ENCODE measurements at regions not wholly inside any gene's neighbourhood (a gene's known extent, or its start where the extent isn't known, plus 50 kb on each side); places are given as distances from the start of the nearest gene placed in this dataset.
"Not testable (repeated sequence)": the region's sequence is repeated elsewhere in the genome, so short reads cannot be mapped to it uniquely, and the experiment has no call there.

- DNase-seq = no peak
These were observed 159.4 kb downstream of the PMAIP1 start for GRCh38 chr18:60059216-60059615.

GRCh38 chr18:60053747-60054304 lies 154.0 kb downstream of the PMAIP1 start:
- no peak for DNase-seq

DNA sequence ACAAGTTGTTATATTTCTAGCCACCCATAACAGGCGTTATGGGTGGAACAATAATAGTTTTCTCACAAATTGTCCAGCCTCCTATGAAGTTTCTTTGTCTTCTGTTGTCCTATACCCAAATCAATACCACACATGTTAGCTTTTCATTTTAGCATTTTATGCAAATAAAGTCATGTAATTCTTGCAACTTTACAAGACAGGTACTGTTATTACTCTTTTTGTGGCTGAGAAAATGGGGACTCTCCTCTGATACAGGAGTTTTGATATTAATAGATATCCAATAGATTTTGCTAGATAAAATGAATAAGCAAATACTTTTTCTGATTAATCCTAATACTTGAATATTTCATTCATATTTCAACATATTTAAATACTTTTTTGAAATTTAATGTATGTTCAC lies 151.0 kb downstream of the PMAIP1 start:
- no peak for DNase-seq

- DNase-seq = no peak
These were observed 149.4 kb downstream of the PMAIP1 start for GRCh38 chr18:60049172-60049571.

- no peak for DNase-seq
These were observed 147.8 kb downstream of the PMAIP1 start for GRCh38 chr18:60047556-60047955.

- no peak for DNase-seq
These were observed 144.7 kb downstream of the PMAIP1 start for GRCh38 chr18:60044290-60045006.

DNA sequence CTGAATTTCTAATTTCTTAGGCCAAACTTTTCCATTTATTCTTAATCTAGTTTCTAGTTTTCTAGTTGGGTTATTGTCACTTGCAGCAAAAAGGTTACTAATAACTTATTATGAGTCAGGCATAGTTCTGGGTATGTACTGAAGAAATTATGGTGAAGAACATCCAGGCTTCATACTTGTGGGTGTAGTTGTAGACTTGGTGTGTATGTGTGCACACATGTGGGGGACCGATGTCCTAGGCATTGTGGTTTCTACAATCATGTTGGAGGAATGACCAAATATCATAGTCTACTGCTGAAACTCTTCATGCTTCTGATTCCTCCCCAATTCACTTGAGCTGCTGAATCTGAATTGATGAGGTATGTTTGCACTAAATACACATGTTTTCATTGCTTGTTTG lies 141.2 kb downstream of the PMAIP1 start:
- DNase-seq = no peak

GRCh38 chr18:60038731-60039130 lies 138.9 kb downstream of the PMAIP1 start:
- no peak for DNase-seq

- no peak for DNase-seq
These were observed 127.6 kb downstream of the PMAIP1 start for GRCh38 chr18:60027397-60027796.

DNA sequence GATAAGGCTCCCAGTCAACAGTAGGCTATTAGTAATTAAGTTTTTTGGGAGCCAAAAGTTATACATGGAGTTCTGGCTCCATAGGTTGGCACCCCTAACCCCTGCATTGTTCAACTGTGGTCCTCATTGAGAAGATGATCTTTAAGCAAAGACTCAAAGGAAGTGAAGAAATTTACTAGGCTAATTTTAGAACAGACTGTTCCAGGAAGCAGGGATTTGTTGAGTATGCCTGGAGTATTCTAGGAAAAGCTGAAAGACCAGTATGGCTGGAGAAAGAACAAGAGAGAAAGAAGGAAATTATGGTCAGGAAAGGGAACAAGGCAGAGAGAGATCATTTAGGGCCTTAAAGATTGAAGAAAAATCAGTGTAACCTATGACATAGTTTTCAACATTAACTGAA lies 125.1 kb downstream of the PMAIP1 start:
- no peak for DNase-seq

- no peak for DNase-seq
These were observed 124.5 kb downstream of the PMAIP1 start for GRCh38 chr18:60024345-60024744.

GRCh38 chr18:60022671-60023276 lies 123.0 kb downstream of the PMAIP1 start:
- no peak for DNase-seq

GRCh38 chr18:60021556-60021955 lies 121.8 kb downstream of the PMAIP1 start:
- DNase-seq = no peak

DNA sequence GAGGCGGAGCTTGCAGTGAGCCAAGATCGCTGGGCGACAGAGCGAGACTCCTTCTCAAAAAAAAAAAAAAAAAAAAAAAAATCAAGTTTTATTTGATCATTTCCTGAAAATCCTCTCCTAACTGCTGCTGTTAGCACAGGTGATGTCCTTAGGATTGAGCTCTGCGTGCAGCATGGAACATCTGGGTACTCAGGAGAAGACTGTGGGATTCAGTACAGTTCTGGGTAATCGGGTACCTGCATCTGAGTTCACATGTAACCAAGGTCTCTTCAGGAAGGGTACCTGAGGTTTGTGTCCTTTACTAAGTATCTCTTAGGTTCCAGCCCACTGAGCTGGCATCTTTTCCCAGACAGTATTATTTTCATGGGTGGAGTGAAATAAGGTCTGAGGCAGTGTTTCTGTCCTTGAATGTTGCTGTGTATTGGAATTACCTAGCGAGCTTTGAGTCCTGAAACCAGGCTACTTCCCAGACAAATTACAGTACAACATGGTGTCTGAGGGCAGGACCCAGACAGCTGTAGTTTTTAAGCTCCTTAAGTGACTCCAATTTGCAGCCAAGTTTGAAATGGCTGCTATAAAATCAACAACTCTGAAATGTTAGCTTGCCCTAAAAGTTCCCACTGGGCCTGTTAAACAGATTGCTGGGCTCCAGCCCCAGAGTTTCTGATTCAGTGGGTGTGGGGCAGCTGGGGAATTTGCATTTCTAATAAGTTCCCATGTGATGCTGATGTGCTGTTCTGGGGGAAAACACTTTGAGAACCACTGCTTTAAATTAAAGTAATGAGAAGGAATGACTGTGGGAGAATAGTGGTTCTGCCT lies 120.5 kb downstream of the PMAIP1 start:
- no peak for DNase-seq

DNA sequence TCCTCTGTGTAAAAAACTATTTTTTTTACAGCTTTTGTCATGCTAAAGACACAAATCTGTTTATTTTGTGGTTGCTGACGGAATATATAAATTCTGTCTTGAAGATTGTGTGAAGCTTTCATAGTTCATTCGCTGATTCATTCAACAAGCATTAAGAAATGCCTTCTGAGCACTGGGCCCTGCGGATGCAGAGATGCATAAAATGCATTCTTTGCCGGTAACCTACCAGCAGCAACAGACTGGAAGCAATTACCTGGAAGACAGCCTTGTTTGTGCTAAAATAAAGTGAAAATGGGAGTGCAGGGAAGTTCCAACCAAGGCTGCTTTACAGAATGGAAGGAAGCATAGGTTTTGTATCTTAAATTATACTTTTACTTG lies 119.7 kb downstream of the PMAIP1 start:
- DNase-seq = no peak

DNA sequence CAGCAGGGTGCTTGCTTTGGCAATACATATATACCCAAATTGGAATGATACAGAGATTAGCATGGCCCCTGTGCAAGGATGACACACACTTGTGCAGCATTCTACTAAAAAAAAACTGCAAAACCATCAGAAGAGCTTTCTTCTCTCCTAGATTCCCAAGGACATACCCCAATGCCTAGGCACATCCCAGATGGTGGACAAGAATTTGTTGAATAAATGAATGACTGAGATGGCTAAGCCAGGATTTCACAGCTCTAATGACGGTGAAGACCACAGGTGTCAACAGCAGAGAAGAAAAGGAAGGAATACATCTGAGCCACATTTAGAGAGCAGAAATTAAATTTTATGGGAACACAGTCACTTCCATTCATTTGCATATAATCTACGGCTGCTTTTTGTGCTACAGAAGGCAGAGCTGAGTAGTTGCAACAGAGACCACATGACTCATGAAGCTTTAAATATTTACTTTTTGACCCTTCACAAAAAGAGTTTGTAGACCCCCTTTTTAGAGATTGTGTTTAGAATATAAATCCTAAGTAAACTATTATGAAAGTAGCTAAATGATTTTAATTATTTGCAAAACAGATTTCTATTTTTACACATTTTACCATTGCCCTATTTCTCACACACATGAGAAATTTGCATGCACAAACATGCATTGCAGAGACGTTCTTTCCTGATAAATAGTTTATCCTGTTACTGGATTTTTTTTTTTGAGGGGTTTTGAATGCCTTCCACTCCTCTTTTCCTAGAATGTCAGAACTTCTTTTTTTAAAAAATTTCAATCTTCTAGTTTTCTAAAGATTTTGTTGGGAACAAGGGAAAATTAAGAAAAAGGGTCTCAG lies 119.0 kb downstream of the PMAIP1 start:
- no peak for DNase-seq

DNA sequence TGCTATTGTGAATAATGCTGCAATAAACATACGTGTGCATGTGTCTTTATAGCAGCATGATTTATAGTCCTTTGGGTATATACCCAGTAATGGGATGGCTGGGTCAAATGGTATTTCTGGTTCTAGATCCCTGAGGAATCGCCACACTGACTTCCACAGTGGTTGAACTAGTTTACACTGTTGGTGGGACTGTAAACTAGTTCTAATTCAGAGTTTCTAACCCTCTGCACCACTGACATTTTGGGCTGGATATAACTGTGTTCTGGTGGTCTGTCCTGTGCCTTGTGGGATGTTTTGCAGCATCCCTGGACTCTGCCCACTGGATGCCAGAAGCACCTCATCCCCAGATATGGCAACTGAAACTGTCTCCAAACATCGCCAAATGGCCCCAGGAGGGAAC lies 118.3 kb downstream of the PMAIP1 start:
- DNase-seq = not testable (repeated sequence)

DNA sequence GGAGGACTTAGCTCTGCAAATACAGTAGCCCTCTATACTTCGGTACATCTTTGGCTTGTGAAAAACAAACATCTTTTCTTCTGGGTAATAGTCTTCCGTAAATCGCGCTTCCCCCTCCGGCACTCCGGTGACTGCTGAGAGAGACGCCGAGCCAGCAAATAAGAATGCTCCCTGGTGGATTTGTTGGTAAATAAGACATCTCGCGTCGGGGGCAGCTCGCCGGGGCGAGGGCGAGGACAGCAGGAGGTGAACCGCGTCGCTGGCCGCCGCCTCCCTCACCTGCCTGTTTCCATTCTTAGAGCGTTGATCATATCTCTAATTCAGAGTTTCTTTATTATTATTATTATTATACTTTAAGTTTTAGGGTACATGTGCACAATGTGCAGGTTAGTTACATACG lies 117.6 kb downstream of the PMAIP1 start:
- no peak for DNase-seq

DNA sequence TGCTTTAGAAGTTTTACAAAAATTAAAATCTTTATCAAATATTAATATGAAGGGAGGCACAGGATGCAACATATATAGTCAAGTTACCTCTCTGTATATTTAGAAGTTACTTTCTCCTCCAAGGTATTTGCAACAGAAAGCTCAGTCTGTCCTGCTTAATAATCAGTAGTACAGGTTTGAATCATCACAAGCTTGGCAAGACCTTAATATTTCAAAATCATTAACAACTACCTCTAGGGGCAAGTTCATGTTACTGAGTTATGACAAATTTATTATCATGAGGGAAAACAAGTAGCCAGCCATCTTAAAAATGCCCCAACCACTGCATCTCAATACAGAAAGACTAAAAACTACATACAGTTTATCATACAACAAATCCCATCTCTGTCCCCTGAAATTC lies 116.0 kb downstream of the PMAIP1 start:
- not testable (repeated sequence) for DNase-seq

DNA sequence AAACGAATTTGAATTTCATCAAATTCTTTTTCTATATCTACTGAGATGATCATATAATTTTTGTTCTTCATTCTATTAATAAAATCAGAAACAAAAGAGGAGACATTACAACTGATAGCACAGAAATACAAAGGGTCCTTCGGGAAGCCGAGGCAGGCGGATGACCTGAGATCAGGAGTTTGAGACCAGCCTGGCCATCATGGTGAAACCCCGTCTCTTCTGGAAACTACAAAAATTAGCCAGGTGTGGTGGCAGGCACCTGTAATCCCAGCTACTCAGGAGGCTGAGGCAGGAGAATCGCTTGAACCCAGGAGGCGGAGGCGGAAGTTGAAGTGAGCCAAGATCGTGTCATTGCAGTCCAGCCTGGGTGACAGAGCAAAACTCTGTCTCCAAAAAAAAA lies 113.4 kb downstream of the PMAIP1 start:
- DNase-seq = not testable (repeated sequence)

GRCh38 chr18:60010984-60011383 lies 111.2 kb downstream of the PMAIP1 start:
- DNase-seq = no peak

GRCh38 chr18:60010513-60010912 lies 110.7 kb downstream of the PMAIP1 start:
- DNase-seq = no peak

DNA sequence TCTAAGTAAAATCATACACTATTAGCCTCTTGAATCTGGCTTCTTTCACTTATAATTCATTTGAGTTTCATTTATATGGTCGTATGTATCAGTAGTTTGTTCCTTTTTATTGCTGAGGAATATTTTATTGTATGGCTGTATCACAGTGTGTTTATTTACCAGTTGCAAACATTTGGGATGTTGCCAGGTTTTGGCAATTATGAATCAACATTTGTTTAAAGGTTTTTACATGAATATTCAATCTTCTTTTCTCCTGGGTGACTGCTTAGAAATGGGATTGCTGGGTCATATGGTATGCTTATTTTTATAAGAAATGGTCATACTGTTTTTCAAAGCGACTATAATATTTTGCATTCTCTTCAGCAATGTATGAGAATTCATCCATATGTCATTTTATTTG lies 107.9 kb downstream of the PMAIP1 start:
- no peak for DNase-seq

Data from AML-193 (cell line).